Keratinocyte (primary cell): ENCODE measurements at regions not wholly inside any gene's neighbourhood (a gene's known extent, or its start where the extent isn't known, plus 50 kb on each side); places are given as distances from the start of the nearest gene placed in this dataset.

Source experiments
- EZH2 ChIP-seq: IDR thresholded peaks from one replicate; pipeline ENCODE4 v1.6.1; 2012; ENCODE audit warnings: inconsistent platforms, mild to moderate bottlenecking, low read length, moderate library complexity
- TF ChIP-seq, protein P1 (sequence below), 3 experiments: IDR thresholded peaks in 1 of 3; conservative IDR thresholded peaks in 1 of 3; optimal IDR thresholded peaks in 1 of 3; 2 replicates in 2 of 3; 3 replicates in 1 of 3; pipeline versions ENCODE3 to v1.5.1; 2011; ENCODE audit warnings: low read length in 3 of 3, mild to moderate bottlenecking in 3 of 3, moderate library complexity in 2 of 3, control low read depth in 1 of 3, inconsistent platforms in 1 of 3; ENCODE audit not compliant: insufficient read depth in 2 of 3; ENCODE audit errors: extremely low read depth in 1 of 3

DNA sequence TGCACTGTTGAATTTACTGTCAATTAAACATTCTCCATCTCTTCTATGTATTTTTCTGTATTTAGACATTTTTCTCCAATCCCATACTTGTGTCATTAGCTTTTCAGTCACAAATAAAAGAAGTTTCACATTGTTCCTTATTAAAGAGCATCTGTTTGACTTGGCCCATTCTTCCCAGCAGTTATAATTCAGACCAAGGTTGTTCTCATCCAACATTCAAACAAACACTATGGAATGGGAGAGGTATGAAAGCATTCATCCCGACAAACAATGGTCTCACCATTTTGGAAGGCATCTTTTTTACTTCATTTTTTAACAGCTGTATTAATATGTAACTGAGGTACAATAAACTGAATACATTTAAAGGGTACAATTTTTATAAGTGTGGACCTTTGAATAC is 208.8 kb upstream of the MAF start:
- no peak for TF ChIP-seq EZH2
- TF ChIP-seq, protein P1, sequence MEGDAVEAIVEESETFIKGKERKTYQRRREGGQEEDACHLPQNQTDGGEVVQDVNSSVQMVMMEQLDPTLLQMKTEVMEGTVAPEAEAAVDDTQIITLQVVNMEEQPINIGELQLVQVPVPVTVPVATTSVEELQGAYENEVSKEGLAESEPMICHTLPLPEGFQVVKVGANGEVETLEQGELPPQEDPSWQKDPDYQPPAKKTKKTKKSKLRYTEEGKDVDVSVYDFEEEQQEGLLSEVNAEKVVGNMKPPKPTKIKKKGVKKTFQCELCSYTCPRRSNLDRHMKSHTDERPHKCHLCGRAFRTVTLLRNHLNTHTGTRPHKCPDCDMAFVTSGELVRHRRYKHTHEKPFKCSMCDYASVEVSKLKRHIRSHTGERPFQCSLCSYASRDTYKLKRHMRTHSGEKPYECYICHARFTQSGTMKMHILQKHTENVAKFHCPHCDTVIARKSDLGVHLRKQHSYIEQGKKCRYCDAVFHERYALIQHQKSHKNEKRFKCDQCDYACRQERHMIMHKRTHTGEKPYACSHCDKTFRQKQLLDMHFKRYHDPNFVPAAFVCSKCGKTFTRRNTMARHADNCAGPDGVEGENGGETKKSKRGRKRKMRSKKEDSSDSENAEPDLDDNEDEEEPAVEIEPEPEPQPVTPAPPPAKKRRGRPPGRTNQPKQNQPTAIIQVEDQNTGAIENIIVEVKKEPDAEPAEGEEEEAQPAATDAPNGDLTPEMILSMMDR (optimal IDR thresholded peaks at IDR 0.05 in 1 of 3, IDR thresholded peaks at IDR 0.05 in 1 of 3, conservative IDR thresholded peaks at IDR 0.05 in 1 of 3; ENCODE audit: extremely low read depth in 1 of 3, insufficient read depth in 2 of 3, low read length in 3 of 3): no peak
